SK-MEL-5 (cell line): ENCODE measurements at regions not wholly inside any gene's neighbourhood (a gene's known extent, or its start where the extent isn't known, plus 50 kb on each side); places are given as distances from the start of the nearest gene placed in this dataset.
"Not testable (repeated sequence)": the region's sequence is repeated elsewhere in the genome, so short reads cannot be mapped to it uniquely, and the experiment has no call there.

Experiments
- DNase-seq: peaks from one replicate; pipeline ENCODE4 v3.0.0-alpha.2; 2016; ENCODE audit warnings: low read depth, low spot score
- in situ Hi-C: cut with HindIII; loops from 2 replicates; pipeline ENCODE4 v1.10.0; 2016; ENCODE audit warnings: low sequenced_read_pairs, high pct_unique_total_duplicates, low pct_unique_long_range_greater_than_20kb

GRCh38 chrX:79026742-79027141, 81.6 kb downstream of the P2RY10 start:
- DNase-seq, in situ Hi-C loops: not testable (repeated sequence)

GRCh38 chrX:79035421-79035820, 90.2 kb downstream of the P2RY10 start:
- in situ Hi-C loops: no loop called here
- no peak for DNase-seq

- in situ Hi-C loops: no loop called here
- no peak for DNase-seq
These were observed 91.1 kb downstream of the P2RY10 start for GRCh38 chrX:79036157-79036880.

- in situ Hi-C loops: no loop called here
- DNase-seq: no peak
These were observed 78.8 kb upstream of the GPR174 start for GRCh38 chrX:79065696-79066095.

GRCh38 chrX:79078114-79078513, 66.4 kb upstream of the GPR174 start:
- in situ Hi-C loops: no loop called here
- no peak for DNase-seq

- in situ Hi-C loops: no loop called here
- no peak for DNase-seq
These were observed 65.0 kb upstream of the GPR174 start for GRCh38 chrX:79079477-79079876.

GRCh38 chrX:79080141-79080540, 64.3 kb upstream of the GPR174 start:
- in situ Hi-C loops: no loop called here
- DNase-seq: no peak

GRCh38 chrX:79081895-79082512, 62.5 kb upstream of the GPR174 start:
- DNase-seq: peak; percentile 44
- in situ Hi-C loops: no loop called here

GRCh38 chrX:79082899-79083298, 61.6 kb upstream of the GPR174 start:
- in situ Hi-C loops: no loop called here
- no peak for DNase-seq

GRCh38 chrX:79084923-79085322, 59.6 kb upstream of the GPR174 start:
- in situ Hi-C loops: no loop called here
- DNase-seq: no peak

GRCh38 chrX:79089896-79090584, 54.4 kb upstream of the GPR174 start:
- no peak for DNase-seq
- in situ Hi-C loops: no loop called here

- in situ Hi-C loops: no loop called here
- DNase-seq: no peak
These were observed 50.2 kb upstream of the GPR174 start for GRCh38 chrX:79094075-79094832.
